NCI-H2107 treated with DMSO at 0.1 percent for 48 hours (cell line): ENCODE measurements at regions not wholly inside any gene's neighbourhood (a gene's known extent, or its start where the extent isn't known, plus 50 kb on each side); places are given as distances from the start of the nearest gene placed in this dataset.
"Not testable (repeated sequence)": the region's sequence is repeated elsewhere in the genome, so short reads cannot be mapped to it uniquely, and the experiment has no call there.

Source experiments
- DNase-seq: peaks from one replicate; lab custom pipeline; 2025; ENCODE audit not compliant: unreplicated experiment; lab: John Stamatoyannopoulos, UW

- no peak for DNase-seq
Observed at GRCh38 chr14:56351861-56352260, 227.7 kb upstream of the TMEM260 start.

GRCh38 chr14:56352999-56353398 is 226.6 kb upstream of the TMEM260 start:
- DNase-seq, result no peak

GRCh38 chr14:56357428-56357827 is 222.2 kb upstream of the TMEM260 start:
- DNase-seq, result no peak

DNA sequence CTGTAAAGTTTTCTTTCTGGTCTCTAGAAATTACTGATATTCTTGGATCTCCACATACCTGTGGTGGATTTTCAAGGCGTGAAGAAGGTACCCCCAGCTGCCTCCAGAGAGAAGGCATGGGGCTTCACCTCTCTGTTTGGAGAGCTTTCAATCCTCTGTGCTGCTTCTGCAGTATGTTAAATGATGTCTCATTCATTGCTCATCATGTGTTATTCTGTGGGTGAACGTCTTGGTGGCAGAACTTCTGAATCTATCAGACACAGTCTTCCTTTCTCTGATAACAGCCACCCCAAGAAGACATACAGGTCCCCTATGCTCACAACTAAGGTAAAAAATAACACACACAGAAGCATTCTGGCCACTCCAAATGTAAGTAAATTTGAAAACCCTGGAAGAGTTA is 221.3 kb upstream of the TMEM260 start:
- DNase-seq, result no peak

GRCh38 chr14:56358851-56359614 is 220.6 kb upstream of the TMEM260 start:
- DNase-seq, result no peak

GRCh38 chr14:56365663-56366062 is 213.9 kb upstream of the TMEM260 start:
- DNase-seq, result not testable (repeated sequence)

GRCh38 chr14:56367416-56367815 is 212.2 kb upstream of the TMEM260 start:
- no peak for DNase-seq

- no peak for DNase-seq
Observed at GRCh38 chr14:56371737-56372136, 207.9 kb upstream of the TMEM260 start.

DNA sequence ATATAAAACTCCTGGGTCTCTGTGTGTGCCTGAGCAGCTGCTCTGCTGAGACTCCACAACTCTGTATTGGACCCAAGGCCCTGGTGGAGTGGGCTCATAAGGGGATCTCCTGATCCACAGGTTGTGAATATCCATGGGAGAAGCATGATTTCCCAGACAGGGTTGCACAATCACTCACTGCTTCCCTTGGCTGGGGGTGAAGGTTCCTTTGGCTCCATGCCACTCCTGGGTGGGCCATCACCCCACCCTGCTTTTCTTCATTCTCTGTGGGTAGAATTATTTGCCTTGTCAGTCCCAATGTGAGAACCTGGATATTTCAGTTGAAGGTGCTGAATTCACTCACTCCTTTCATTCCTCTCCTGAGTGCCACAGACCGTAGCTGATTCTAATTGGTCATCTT is 205.2 kb upstream of the TMEM260 start:
- no peak for DNase-seq

DNA sequence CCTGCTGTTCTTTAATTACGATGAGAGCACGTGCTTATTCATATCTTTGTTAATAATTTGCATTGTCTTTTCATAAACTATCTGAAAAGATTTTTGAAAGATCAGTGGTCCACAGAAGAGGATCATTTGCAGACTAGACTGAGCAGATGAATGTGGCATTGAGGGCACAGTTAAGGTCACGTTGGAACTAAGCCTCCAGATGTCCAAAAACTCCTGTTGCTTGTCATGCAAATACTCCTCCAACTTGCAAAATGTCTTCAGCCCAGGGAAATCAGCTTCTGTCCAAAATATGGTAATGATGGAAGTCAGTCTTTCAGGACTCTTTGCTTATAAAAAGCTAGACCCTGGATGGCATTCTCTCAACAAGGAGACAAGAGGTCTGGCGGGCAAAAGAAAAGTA is 201.6 kb upstream of the TMEM260 start:
- no peak for DNase-seq

GRCh38 chr14:56378475-56378877 is 201.1 kb upstream of the TMEM260 start:
- no peak for DNase-seq

GRCh38 chr14:56379956-56380355 is 199.6 kb upstream of the TMEM260 start:
- no peak for DNase-seq

GRCh38 chr14:56386024-56386423 is 193.6 kb upstream of the TMEM260 start:
- DNase-seq, result no peak

GRCh38 chr14:56390859-56391258 is 188.7 kb upstream of the TMEM260 start:
- DNase-seq, result no peak

DNA sequence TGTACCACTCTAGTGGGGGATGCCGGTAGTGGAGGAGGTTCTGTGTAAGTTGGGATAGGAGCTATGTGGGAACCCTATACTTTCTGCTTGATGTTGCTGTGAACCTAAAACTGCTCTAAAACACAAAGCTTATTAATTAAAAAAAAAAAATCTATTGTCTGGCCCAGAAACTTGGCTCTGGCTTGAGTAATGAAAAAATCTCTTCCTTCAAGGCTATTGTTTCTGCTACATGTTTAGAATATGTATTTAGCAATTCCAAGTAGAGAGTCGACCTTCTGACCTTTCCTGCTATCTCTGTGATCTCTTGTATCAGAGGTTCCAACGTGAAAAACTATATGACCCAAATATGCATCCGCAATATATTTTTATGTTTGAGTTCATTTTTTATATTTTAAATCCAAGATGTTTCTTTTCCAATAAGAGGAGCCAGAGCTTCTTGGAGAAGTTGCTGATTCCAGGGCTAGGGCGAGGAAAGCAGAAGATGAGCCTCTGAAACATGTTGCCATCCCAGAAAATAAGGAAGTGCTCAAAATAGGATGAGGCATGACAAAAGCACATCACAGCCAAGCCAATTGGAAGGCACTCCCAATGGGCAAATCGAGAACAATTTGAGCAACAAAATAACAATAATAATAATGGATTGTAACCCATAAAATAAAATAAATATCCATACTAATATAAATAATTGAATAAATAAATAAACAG is 184.6 kb upstream of the TMEM260 start:
- DNase-seq, result no peak

GRCh38 chr14:56400109-56400825 is 179.3 kb upstream of the TMEM260 start:
- DNase-seq, result no peak

- no peak for DNase-seq
Observed at GRCh38 chr14:56412468-56413434, 166.8 kb upstream of the TMEM260 start.

DNA sequence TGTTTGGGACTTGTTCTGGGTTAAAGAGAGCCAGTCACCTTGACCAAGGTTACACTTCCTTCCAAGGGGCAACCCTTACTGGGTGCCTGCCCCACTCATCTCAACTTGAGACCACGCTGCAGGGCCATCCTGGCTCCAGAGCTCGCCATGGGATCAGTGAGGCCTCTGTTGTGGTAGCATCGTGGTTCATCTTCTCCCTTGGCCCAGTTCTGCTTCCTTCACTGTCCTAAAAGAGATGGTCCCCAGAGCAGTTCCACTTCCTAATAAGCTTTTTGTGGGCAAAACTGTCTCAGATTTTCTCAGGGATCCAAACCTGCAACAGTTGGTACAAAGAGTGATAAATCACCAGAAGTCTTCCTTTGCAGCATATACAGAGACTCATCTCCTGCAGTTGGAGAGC is 165.9 kb upstream of the TMEM260 start:
- no peak for DNase-seq

DNA sequence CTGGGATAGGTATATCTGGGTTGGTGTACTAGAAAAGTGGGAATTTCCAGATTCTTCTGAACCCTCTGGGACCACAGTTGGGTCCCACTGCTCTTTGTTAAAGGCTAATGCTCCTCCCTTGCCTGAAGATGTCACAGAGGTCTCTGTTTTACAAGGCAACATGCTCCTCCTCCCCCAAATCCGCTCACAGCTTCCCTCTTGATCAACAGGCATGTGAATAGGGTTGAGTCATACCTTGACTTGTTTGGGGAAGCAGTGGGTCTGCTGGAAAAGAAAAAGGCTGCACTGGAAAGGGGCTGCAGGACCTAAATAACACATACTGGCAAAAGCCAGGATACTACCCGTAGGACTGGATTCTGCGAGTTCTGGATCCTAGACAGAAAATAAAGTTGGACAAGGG is 165.4 kb upstream of the TMEM260 start:
- no peak for DNase-seq

DNA sequence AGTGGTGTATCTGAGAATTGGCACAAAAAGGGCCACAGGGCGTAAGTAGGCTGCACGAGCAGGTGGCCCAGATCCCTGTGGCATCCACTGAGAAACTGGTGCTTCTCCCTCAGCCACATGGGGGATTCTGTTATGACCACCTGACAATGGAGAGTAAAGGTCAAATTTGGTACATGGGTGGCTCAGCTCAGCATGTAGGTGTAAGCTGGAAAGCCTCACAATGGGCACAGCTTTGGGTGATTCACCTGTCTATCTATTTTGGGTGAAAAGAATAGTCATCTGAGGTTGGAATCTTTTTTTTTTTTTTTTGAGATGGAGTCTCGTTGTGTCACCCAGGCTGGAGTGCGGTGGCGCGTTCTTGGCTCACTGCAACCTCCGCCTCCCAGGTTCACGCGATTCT is 163.4 kb upstream of the TMEM260 start:
- no peak for DNase-seq

DNA sequence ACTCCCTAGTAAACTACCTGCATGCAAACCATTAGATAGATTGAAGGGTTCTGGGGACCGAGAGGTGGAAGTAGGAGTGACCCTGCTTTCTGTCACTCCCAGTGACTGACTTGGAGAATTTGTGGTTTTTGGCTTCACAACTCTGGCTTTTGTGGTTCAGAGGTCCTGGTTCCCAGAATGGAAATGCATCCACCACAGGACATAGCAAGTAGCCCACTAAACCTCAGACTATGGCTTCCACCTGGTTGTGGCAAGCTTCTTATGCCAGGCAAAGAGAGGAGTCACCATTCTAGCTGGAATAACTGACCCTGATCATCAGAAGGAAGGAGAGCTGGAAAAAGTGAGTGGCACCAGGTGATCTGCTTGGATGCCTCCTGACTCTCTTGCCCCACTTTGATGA is 162.4 kb upstream of the TMEM260 start:
- no peak for DNase-seq
